OCI-LY7 (cell line): ENCODE measurements at regions not wholly inside any gene's neighbourhood (a gene's known extent, or its start where the extent isn't known, plus 50 kb on each side); places are given as distances from the start of the nearest gene placed in this dataset.

ENCODE experiments used
- BruUV-seq: library from RNA; stranded (reverse); fragments of 400-500 nt; replicated peaks from 2 replicates; lab custom pipeline; 2021; lab: Mats Ljungman, UMichigan
- CTCF ChIA-PET: fragments of 300-600 bp; sonication (Branson Sonifier 250); formaldehyde crosslinking; loops from one replicate; lab custom pipeline; 2022; ENCODE audit warnings: antibody characterized with exemption; ENCODE audit not compliant: unreplicated experiment; lab: Charles Lee
- POLR2A ChIA-PET: fragments of 300-600 bp; sonication (Branson Sonifier 250); formaldehyde crosslinking; loops from one replicate; lab custom pipeline; 2022; ENCODE audit warnings: antibody characterized with exemption; lab: Charles Lee
- DNase-seq: peaks from one replicate; pipeline ENCODE4 v3.0.0-alpha.2; 2015; ENCODE audit warnings: low spot score
- H2AFZ ChIP-seq: fragments of 200-600 bp; sonication (generic), shearing (Covaris generic); 2 replicates; pipeline ENCODE4 v1.6.1; 2014; ENCODE audit warnings: mild to moderate bottlenecking, antibody characterized with exemption, low read length, moderate library complexity
- H3K27ac ChIP-seq: fragments of 200-600 bp; sonication (generic); 2 replicates; pipeline ENCODE4 v1.5.1; 2014; ENCODE audit warnings: mixed run types, low read depth, mild to moderate bottlenecking, moderate library complexity, low read length, inconsistent platforms; ENCODE audit not compliant: poor library complexity, severe bottlenecking
- H3K36me3 ChIP-seq: fragments of 200-600 bp; sonication (generic); 2 replicates; pipeline ENCODE4 v1.6.1; 2014; ENCODE audit warnings: mild to moderate bottlenecking, antibody characterized with exemption, low read length, moderate library complexity, mixed read lengths; ENCODE audit not compliant: insufficient read depth
- H3K4me1 ChIP-seq: fragments of 200-600 bp; sonication (generic); 2 replicates; pipeline ENCODE4 v1.5.1; 2014; ENCODE audit warnings: mild to moderate bottlenecking, low read length; ENCODE audit not compliant: insufficient read depth, poor library complexity, severe bottlenecking
- H3K4me2 ChIP-seq: fragments of 200-600 bp; sonication (generic); 2 replicates; pipeline ENCODE4 v1.6.1; 2014; ENCODE audit warnings: mild to moderate bottlenecking, low read length
- H3K4me3 ChIP-seq: fragments of 200-600 bp; sonication (generic); 2 replicates; pipeline ENCODE4 v1.5.1; 2014; ENCODE audit warnings: mild to moderate bottlenecking, low read depth, low read length; ENCODE audit not compliant: poor library complexity, severe bottlenecking
- H3K79me2 ChIP-seq: fragments of 200-600 bp; sonication (generic); 2 replicates; pipeline ENCODE4 v1.6.1; 2016; ENCODE audit warnings: low read depth, mild to moderate bottlenecking, low read length, moderate library complexity, mixed read lengths; ENCODE audit not compliant: insufficient read depth
- H3K9me2 ChIP-seq: fragments of 200-600 bp; sonication (generic); 2 replicates; pipeline ENCODE4 v1.6.1; 2016; ENCODE audit warnings: mild to moderate bottlenecking, low read length, mixed read lengths; ENCODE audit not compliant: insufficient read depth
- H3K9me3 ChIP-seq: fragments of 200-600 bp; sonication (generic); 2 replicates; pipeline ENCODE4 v1.6.1; 2014; ENCODE audit warnings: mild to moderate bottlenecking, mixed run types, low read length, mixed read lengths
- H4K20me1 ChIP-seq: fragments of 200-600 bp; sonication (generic); 2 replicates; pipeline ENCODE4 v1.6.1; 2014; ENCODE audit warnings: mild to moderate bottlenecking, antibody characterized with exemption, low read length, moderate library complexity, mixed read lengths; ENCODE audit not compliant: insufficient read depth
- CTCF ChIP-seq: fragments of 200-600 bp; sonication (generic); conservative IDR thresholded peaks from 2 replicates; pipeline ENCODE4 v1.5.1; 2014; ENCODE audit warnings: mild to moderate bottlenecking, antibody characterized with exemption, low read length, moderate library complexity, mixed read lengths
- EZH2phosphoT487 ChIP-seq: fragments of 200-600 bp; sonication (generic); IDR thresholded peaks from 2 replicates; pipeline ENCODE4 v1.6.1; 2018; ENCODE audit warnings: low read depth, borderline replicate concordance, mild to moderate bottlenecking, mixed run types, antibody characterized with exemption, low read length, moderate library complexity, mixed read lengths
- intact Hi-C: fragments of 100-400 bp; cut with micrococcal nuclease; formaldehyde crosslinking; loops from one replicate; pipeline ENCODE4 v1.10.0; 2022; ENCODE audit not compliant: unreplicated experiment

- no TSS peak for BruUV-seq
- POLR2A ChIA-PET, result no interaction called here
Measured at GRCh38 chr9:135221951-135222631, 134.6 kb downstream of the OLFM1 start.

GRCh38 chr9:135222881-135223760, 135.7 kb downstream of the OLFM1 start:
- Histone ChIP-seq H3K27ac (no peak overlapping the region), H3K79me2 (no peaks in the 10 kb centered on the region), H3K4me2 (no peak overlapping the region), H2AFZ (no peak overlapping the region), H3K36me3 (no peaks in the 10 kb centered on the region), H3K4me1 (no peaks in the 10 kb centered on the region), H3K9me3 (no peaks in the 10 kb centered on the region), H3K9me2 (no peaks in the 10 kb centered on the region), H4K20me1 (no peaks in the 10 kb centered on the region), H3K4me3 (no peak overlapping the region)
- ChIA-PET CTCF (no interaction called here), POLR2A (no interaction called here)
- BruUV-seq, result no TSS peak
- no peak for TF ChIP-seq CTCF
- TF ChIP-seq EZH2phosphoT487, result no peak
- intact Hi-C loops, result no loop called here
- DNase-seq, result no peak

More at GRCh38 chr9:135221951-135222631, 134.6 kb downstream of the OLFM1 start:
- H3K9me3 ChIP-seq, result no peaks in the 10 kb centered on the region
- no peaks in the 10 kb centered on the region for H3K4me1 ChIP-seq
- DNase-seq, result peak; percentile 1
- no peaks in the 10 kb centered on the region for H4K20me1 ChIP-seq
- CTCF ChIA-PET, result no interaction called here
- no peak overlapping the region for H3K4me3 ChIP-seq
- no peaks in the 10 kb centered on the region for H3K36me3 ChIP-seq
- no peak for TF ChIP-seq EZH2phosphoT487
- no peak for TF ChIP-seq CTCF
- intact Hi-C loops, result no loop called here
- H3K79me2 ChIP-seq, result no peaks in the 10 kb centered on the region
- no peak overlapping the region for H3K4me2 ChIP-seq
- H2AFZ ChIP-seq, result no peak overlapping the region
- H3K27ac ChIP-seq, result no peak overlapping the region
- no peaks in the 10 kb centered on the region for H3K9me2 ChIP-seq
